ENCODE measurements at regions not wholly inside any gene's neighbourhood (a gene's known extent, or its start where the extent isn't known, plus 50 kb on each side); places are given as distances from the start of the nearest gene placed in this dataset.

- TF ChIP-seq CTCF (conservative IDR thresholded peaks at IDR 0.05; ENCODE audit: low read depth, low read length) (no peak), EZH2 (IDR thresholded peaks at IDR 0.05; ENCODE audit: borderline replicate concordance, low read depth, low read length, poor library complexity, severe bottlenecking) (no peak)
Observed at GRCh38 chr17:34858591-34859565, 102.4 kb downstream of the CCT6B start.

Measured in A673 (cell line).